ENCODE measurements at regions not wholly inside any gene's neighbourhood (a gene's known extent, or its start where the extent isn't known, plus 50 kb on each side); places are given as distances from the start of the nearest gene placed in this dataset.
"Not testable (repeated sequence)": the region's sequence is repeated elsewhere in the genome, so short reads cannot be mapped to it uniquely, and the experiment has no call there.

- intact Hi-C loops (cut with DNase I), result no loop called here
- Histone ChIP-seq H3K27ac (no peak overlapping the region), H3K27me3 (no peaks in the 10 kb centered on the region), H3K36me3 (no peaks in the 10 kb centered on the region), H3K4me3 (no peak overlapping the region), H3K9me3 (peaks cover 0 to 23% (median 11%) of the 10 kb centered on the region in 11 donors), H3K4me1 (peaks cover 0 to 5% (median 0%) of the 10 kb centered on the region in 9 donors)
- DNase-seq (no peak), ATAC-seq (no peak)
- TF ChIP-seq CTCF (IDR thresholded peaks at IDR 0.05), result peak in 1 of 9 donors; percentile 19
Observed at GRCh38 chr5:130912088-130912487, 253.0 kb downstream of the HINT1 start.

GRCh38 chr5:130908186-130908585 is 256.9 kb downstream of the HINT1 start:
- H3K27ac ChIP-seq, result peak overlapping the region in 2 of 10 donors; percentile 34 to 46
- peaks cover 0 to 5% (median 0%) of the 10 kb centered on the region in 9 donors for H3K4me1 ChIP-seq
- intact Hi-C loops (cut with DNase I), result no loop called here
- no peak for TF ChIP-seq CTCF (IDR thresholded peaks at IDR 0.05)
- H3K9me3 ChIP-seq, result peaks cover 0 to 22% (median 4%) of the 10 kb centered on the region in 11 donors
- 62 to 66% methylated on average over 3 of the region's 3 CpGs for WGBS, 2 donors
- H3K4me3 ChIP-seq, result no peak overlapping the region
- DNase-seq, result no peak
- H3K36me3 ChIP-seq, result no peaks in the 10 kb centered on the region
- peak in 5 of 8 donors; percentile 24 to 70 (median 55) for ATAC-seq
- H3K27me3 ChIP-seq, result no peaks in the 10 kb centered on the region

- ATAC-seq; H3K36me3 ChIP-seq; H3K4me1 ChIP-seq; H3K4me3 ChIP-seq; H3K27me3 ChIP-seq; DNase-seq; H3K27ac ChIP-seq; intact Hi-C loops (cut with DNase I): not testable (repeated sequence)
- 83 to 84% methylated on average over 23 to 24 of the region's 24 CpGs for WGBS, 2 donors
- H3K9me3 ChIP-seq, result peaks cover 0 to 17% (median 0%) of the 10 kb centered on the region in 11 donors
Observed at GRCh38 chr5:130897537-130898195, 267.4 kb downstream of the HINT1 start.

GRCh38 chr5:130897181-130897536 is 267.9 kb downstream of the HINT1 start:
- 85 to 86% methylated on average over 2 of the region's 2 CpGs for WGBS, 2 donors
- ATAC-seq; H3K27ac ChIP-seq; H3K4me3 ChIP-seq; H3K36me3 ChIP-seq; DNase-seq; H3K4me1 ChIP-seq; intact Hi-C loops (cut with DNase I); H3K27me3 ChIP-seq: not testable (repeated sequence)
- H3K9me3 ChIP-seq, result peaks cover 0 to 17% (median 0%) of the 10 kb centered on the region in 11 donors

GRCh38 chr5:130896636-130897035 is 268.4 kb downstream of the HINT1 start:
- 89 to 92% methylated on average over 2 of the region's 2 CpGs for WGBS, 2 donors

More at GRCh38 chr5:130896636-130897035, 268.4 kb downstream of the HINT1 start:
- H3K36me3 ChIP-seq, result no peaks in the 10 kb centered on the region
- intact Hi-C loops (cut with DNase I), result no loop called here
- no peaks in the 10 kb centered on the region for H3K4me1 ChIP-seq
- H3K4me3 ChIP-seq, result no peak overlapping the region
- ATAC-seq, result no peak
- H3K27me3 ChIP-seq, result no peaks in the 10 kb centered on the region
- no peak for DNase-seq
- TF ChIP-seq CTCF (IDR thresholded peaks at IDR 0.05), result no peak
- peaks cover 0 to 17% (median 0%) of the 10 kb centered on the region in 11 donors for H3K9me3 ChIP-seq
- no peak overlapping the region for H3K27ac ChIP-seq

Data from heart right ventricle (tissue), 16 donors.